Endometrial microvascular endothelial cells (primary cell): ENCODE measurements at regions not wholly inside any gene's neighbourhood (a gene's known extent, or its start where the extent isn't known, plus 50 kb on each side); places are given as distances from the start of the nearest gene placed in this dataset.

ENCODE experiments used
- in situ Hi-C: cut with HindIII; loops from 2 replicates; pipeline ENCODE4 v1.10.0; 2017; ENCODE audit warnings: low sequenced_read_pairs, low pct_unique_long_range_greater_than_20kb; ENCODE audit errors: inconsistent ontology term

- in situ Hi-C loops = no loop called here
Observed at GRCh38 chr5:167951116-167951515, 340.3 kb upstream of the WWC1 start.

- in situ Hi-C loops = no loop called here
Observed at GRCh38 chr5:167952278-167952995, 339.0 kb upstream of the WWC1 start.

GRCh38 chr5:167953151-167953798, 338.2 kb upstream of the WWC1 start:
- in situ Hi-C loops = no loop called here

- in situ Hi-C loops = no loop called here
Observed at GRCh38 chr5:167961731-167962130, 329.7 kb upstream of the WWC1 start.

- in situ Hi-C loops = no loop called here
Observed at GRCh38 chr5:167964529-167964928, 326.9 kb upstream of the WWC1 start.

GRCh38 chr5:167965710-167966109, 325.7 kb upstream of the WWC1 start:
- in situ Hi-C loops = no loop called here

GRCh38 chr5:167966979-167967378, 324.5 kb upstream of the WWC1 start:
- in situ Hi-C loops = no loop called here

GRCh38 chr5:167967494-167968177, 323.8 kb upstream of the WWC1 start:
- in situ Hi-C loops = no loop called here

GRCh38 chr5:167968837-167969236, 322.6 kb upstream of the WWC1 start:
- in situ Hi-C loops = no loop called here

- in situ Hi-C loops = no loop called here
Observed at GRCh38 chr5:167969998-167970397, 321.4 kb upstream of the WWC1 start.

GRCh38 chr5:167971706-167972105, 319.7 kb upstream of the WWC1 start:
- in situ Hi-C loops = no loop called here

- in situ Hi-C loops = no loop called here
Observed at GRCh38 chr5:167973126-167973525, 318.3 kb upstream of the WWC1 start.

GRCh38 chr5:167984951-167985350, 306.5 kb upstream of the WWC1 start:
- in situ Hi-C loops = no loop called here

- in situ Hi-C loops = no loop called here
Observed at GRCh38 chr5:167985373-167985772, 306.1 kb upstream of the WWC1 start.

- in situ Hi-C loops = no loop called here
Observed at GRCh38 chr5:167987490-167988280, 303.8 kb upstream of the WWC1 start.

GRCh38 chr5:167992868-167993267, 298.6 kb upstream of the WWC1 start:
- in situ Hi-C loops = no loop called here

GRCh38 chr5:167993771-167994170, 297.7 kb upstream of the WWC1 start:
- in situ Hi-C loops = no loop called here

GRCh38 chr5:167995844-167996425, 295.5 kb upstream of the WWC1 start:
- in situ Hi-C loops = no loop called here

- in situ Hi-C loops = no loop called here
Observed at GRCh38 chr5:167998148-167998767, 293.2 kb upstream of the WWC1 start.
